GM12801 (cell line): ENCODE measurements at regions not wholly inside any gene's neighbourhood (a gene's known extent, or its start where the extent isn't known, plus 50 kb on each side); places are given as distances from the start of the nearest gene placed in this dataset.

ENCODE experiments used
- CTCF ChIP-seq: IDR thresholded peaks from one replicate; pipeline ENCODE4 v1.5.1; 2011; ENCODE audit warnings: control low read depth; ENCODE audit not compliant: insufficient read length; ENCODE audit errors: extremely low read depth

DNA sequence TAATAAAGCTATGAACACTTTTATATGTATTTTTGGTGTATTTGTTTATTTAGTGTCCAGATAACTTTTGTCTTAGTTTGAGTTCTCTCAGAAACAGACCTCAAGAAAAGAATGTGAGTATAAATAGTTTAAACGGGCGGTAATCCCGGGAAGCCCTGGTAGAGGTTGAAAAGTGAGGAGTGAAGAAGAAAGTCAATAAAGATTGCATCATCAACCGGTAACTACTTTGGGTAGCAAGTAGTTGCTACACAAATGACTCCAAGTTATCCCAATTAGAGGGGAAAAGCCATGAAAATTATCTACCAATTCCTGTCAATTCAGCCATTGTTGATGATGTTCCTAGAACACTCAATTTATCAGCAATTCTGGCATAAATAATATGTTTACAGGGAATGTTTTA, 870.3 kb upstream of the RAG2 start:
- TF ChIP-seq CTCF = no peak

GRCh38 chr11:37465221-37465620, 867.2 kb upstream of the RAG2 start:
- no peak for TF ChIP-seq CTCF

GRCh38 chr11:37459456-37459855, 861.4 kb upstream of the RAG2 start:
- no peak for TF ChIP-seq CTCF

DNA sequence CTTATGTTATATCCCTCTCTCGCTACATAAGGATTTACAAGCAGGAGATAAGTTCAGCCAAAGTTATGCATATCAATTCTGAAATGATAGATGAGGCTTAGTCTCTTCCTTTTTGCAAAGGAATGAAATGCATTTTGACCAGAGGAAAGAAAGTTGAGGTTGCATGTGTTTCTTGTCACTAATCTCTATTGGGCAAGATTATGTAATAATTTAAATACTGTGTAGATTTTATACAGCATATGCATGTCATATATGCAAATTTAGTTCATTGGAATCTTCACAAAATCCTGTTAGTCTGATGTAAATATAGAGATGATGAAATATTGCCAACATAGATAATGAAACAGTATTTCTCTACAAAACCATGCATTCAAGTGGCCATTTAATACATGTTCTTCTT, 858.7 kb upstream of the RAG2 start:
- no peak for TF ChIP-seq CTCF

DNA sequence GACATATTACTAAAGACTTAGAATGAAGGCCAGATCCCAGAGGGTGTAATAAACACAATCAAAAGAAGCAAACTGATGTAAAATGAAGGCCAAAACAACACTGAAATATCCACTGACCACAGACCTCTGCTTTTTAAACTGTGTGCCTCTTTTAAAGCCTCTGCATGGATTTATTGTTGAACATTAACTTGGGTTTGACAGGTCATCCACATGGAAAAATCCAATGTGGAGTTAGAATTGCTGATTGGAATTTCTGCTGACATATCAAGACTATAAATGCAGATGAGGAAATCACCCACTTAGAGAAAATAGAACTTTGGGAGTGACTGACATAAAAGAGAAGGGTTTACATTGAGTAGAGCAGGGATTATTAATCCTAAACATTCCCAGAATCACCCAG, 853.9 kb upstream of the RAG2 start:
- no peak for TF ChIP-seq CTCF

- no peak for TF ChIP-seq CTCF
Observed at GRCh38 chr11:37450613-37451012, 852.6 kb upstream of the RAG2 start.

DNA sequence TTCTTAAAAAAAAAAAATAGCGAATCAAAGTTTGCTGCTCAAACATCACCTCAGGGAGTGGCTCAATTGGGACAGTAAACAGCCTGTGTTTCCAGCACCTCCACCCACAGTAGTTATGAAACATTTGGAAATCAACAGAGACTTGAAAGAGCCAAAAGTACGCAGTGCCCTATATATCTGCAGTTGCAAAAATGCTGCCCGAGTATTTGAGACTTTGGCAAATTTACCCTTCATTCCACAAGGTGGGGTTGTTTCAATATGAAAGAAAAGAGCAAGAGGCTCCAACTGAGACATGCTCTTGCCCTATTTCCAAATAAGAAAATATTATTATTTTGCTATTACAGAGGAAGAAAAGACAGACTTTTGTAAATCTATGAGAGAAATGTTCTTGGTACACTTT, 851.1 kb upstream of the RAG2 start:
- no peak for TF ChIP-seq CTCF

- TF ChIP-seq CTCF = no peak
Observed at GRCh38 chr11:37442576-37442975, 844.5 kb upstream of the RAG2 start.
